M059J (cell line): ENCODE measurements at regions not wholly inside any gene's neighbourhood (a gene's known extent, or its start where the extent isn't known, plus 50 kb on each side); places are given as distances from the start of the nearest gene placed in this dataset.
"Not testable (repeated sequence)": the region's sequence is repeated elsewhere in the genome, so short reads cannot be mapped to it uniquely, and the experiment has no call there.

Experiments
- DNase-seq: peaks from one replicate; pipeline ENCODE4 v3.0.0-alpha.2; 2012; ENCODE audit warnings: low read depth

GRCh38 chr5:164203581-164204225, 698.3 kb downstream of the MAT2B start:
- DNase-seq: no peak

DNA sequence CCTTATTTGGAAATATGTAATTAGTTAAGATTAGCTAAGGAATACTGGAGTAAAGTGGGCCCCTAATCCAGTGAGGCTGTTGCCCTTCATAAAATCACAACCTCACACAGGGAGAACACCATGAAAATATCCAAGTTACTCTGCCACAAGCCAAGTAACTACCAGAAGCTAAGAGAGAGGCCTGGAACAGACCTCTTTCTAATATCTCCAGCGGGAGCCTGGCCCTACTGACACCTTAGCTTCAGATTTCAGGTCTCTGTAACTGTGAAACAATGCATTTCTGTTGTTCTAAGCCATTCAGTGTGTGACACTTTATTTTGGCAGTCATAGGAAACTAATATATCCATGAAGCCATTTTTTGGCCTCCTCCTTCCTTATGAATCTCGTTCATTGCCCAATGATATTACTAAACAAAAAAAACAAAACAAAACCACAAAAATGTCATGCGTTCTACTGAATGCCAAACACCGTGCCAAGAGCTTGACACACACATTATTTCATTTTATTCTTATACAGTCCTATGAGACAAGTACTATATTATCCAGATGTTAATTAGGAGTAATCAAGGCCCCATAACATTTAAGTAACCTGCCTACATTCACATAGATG, 699.0 kb downstream of the MAT2B start:
- peak; percentile 11 for DNase-seq

DNA sequence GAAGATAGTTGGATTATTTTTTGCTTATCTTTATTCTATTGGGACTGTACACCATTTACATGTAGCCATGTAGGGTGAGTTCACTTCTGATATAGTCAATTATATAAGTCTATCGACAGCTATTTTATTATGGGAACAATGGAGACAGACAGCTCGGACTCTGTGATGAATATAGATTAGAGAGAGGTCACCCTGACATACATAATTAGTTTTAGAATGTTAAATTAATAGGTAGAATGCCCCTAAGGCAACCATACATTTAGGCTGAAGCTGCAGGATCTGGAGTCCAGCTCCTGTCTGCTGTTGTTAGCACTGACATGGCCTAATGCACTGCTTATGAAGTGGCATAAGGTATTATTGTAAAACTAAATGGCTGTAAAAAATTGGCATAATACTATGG, 700.8 kb downstream of the MAT2B start:
- DNase-seq: no peak

DNA sequence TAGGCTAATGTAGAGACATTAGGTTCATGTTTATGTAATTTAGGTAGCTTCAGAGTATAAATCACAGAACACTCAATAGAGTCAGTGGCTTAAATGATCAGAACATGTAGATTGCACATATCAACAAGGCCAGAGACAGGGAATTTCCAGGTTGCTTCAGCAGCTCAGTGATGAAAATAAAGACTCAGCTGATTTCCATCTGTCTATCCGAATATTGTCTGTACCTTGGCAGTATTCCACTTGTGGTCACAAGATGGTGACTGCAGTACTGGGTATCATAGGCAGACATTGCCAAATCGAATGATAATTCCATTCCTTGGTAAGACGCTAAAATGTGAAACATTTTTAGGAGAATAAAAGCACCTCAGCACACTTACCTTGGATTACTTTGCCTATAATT, 702.2 kb downstream of the MAT2B start:
- DNase-seq: no peak

DNA sequence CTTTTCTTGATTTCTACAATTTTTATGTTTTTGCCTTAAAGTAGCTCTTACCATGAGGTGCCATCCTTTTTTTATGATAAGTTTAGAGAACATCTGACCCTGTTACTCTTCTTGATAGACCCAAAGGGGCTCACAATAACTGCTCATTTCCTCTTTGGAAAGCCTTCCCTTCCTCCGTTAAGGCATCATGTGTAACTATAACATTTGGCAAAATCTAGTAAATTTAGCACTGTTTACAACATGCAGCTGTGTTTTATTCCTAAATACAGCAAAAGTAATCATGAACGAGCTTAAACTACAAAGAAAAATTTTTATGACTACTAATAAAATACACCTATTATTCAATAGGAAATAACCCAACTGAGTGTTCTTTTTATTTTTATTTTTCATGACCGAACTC, 705.1 kb downstream of the MAT2B start:
- no peak for DNase-seq

GRCh38 chr5:164214698-164215097, 709.3 kb downstream of the MAT2B start:
- DNase-seq: no peak

- no peak for DNase-seq
Measured at GRCh38 chr5:164217464-164217863, 712.0 kb downstream of the MAT2B start.

DNA sequence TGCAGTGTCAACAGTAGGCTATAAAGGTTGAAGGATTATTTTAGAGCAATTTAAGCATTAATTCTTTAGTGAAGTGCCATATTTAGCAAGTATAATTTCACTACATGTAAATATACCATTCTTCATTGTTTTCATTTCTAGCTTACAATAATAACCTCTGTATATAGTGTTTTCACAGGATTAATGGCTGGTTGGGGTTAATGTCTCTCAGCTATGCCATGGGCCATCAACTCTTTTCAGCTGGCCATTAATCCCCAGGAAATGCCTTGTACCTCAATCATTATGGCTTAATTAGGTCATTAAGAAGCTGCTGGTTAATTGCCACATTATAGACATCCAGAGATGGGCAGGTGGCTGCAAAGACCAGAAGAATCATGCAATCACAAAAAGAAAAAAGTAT, 715.1 kb downstream of the MAT2B start:
- DNase-seq: no peak

DNA sequence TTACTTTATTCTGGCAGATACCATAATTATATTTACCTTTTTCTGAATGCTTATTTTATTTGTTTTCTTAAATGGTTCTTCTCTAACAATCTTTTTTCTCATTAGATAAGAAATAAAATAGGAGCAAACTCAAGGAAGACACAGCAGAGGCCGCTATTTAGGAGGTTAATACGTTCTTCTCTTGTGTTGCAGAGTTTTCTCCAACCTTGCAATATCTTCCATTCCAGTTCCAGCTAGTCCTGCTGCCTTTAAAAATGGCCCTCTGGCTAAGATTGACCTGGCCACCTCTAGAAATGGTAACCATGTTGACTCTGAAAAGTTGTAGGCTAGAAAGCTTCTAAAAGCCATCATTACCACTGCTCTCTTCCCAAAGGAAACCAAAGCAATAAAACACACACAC, 718.8 kb downstream of the MAT2B start:
- DNase-seq: no peak

- no peak for DNase-seq
Measured at GRCh38 chr5:164224772-164225171, 719.4 kb downstream of the MAT2B start.

GRCh38 chr5:164230341-164230740, 724.9 kb downstream of the MAT2B start:
- no peak for DNase-seq

DNA sequence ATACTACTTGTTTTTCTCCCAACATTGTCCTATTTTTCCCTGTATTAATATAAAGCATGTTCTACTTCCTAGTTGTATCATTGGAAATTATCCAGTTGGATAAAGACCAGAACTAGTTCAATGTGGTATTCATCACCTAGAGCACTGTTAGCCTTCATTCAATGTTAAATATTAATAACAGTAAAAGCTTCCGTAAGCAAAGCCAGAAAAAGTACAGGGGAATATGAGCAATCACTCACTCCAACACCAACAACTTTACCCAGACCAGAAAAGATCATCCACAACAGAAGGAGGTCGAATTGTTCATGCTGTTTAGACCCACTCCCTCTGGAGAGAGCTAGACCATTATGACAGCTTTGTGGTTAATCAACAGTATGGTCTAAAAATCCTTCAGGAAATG, 728.4 kb downstream of the MAT2B start:
- DNase-seq: no peak

DNA sequence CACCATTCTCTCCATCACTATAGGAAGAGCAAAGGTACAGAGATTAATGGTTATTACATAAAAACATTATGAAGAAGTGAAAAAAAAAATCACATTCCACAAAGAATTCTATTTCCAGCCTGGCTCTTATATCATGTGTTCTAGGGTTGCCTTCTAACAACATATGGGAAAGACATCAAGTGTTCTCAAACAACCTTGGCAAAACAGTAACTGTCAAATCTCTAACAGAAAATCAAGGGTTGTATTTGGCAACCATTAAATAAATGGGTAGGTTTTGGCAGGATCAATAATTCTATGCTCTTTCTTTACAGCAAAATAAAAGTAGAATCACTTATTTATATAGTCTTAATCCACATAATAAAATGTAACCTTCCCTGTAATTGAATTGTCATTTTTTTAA, 728.9 kb downstream of the MAT2B start:
- DNase-seq: no peak

- peak; percentile 23 for DNase-seq
Measured at GRCh38 chr5:164235300-164235891, 730.0 kb downstream of the MAT2B start.

DNA sequence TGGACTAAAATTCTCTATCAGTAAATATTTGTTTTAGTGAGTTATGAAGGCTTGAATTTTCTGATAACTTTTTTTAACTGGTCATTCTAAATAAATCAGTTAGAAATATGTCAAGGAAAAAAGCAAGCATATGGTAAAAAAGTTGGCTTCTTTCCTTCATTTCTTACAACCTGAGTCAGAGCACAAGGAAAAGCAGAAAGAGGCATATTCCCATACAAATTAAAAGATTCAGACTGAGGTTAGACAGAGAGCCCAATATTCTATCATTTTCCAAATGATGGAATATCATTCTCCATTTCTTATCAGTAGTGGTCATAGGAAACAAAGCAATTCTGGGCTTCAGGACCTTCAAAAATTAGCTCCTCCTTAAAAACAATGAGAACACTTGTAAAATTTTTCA, 732.1 kb downstream of the MAT2B start:
- DNase-seq: no peak

- DNase-seq: not testable (repeated sequence)
Measured at GRCh38 chr5:164251781-164252180, 746.4 kb downstream of the MAT2B start.

GRCh38 chr5:164253764-164254163, 748.3 kb downstream of the MAT2B start:
- no peak for DNase-seq

DNA sequence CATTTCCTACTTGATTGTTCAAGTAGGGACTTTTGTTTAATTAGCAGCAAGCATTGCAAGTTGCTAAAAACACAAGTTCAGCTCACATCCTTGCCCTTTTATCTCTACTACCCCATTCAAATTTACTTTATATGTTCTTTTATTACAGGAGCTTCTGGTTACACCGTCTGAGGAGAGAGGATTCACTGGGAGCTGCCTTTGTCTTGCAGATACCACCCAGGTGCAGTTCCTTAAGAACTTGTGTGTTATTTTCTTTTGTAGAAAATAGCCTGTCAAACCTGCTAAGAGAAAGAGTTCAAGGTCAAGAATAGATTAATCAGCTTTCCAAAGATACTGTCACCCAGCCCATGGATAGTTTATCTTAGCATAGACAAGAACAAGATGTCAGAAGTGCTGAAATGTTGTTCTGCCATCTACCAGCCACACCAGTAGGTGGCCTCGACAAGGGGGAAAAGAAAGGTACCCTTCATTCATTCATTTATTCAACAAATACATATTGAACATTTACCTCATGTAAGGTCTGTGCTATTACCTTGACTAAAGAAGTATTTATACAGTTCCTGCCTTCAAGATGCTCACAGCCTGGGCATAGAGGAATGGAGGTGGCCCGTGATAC, 750.3 kb downstream of the MAT2B start:
- no peak for DNase-seq

DNA sequence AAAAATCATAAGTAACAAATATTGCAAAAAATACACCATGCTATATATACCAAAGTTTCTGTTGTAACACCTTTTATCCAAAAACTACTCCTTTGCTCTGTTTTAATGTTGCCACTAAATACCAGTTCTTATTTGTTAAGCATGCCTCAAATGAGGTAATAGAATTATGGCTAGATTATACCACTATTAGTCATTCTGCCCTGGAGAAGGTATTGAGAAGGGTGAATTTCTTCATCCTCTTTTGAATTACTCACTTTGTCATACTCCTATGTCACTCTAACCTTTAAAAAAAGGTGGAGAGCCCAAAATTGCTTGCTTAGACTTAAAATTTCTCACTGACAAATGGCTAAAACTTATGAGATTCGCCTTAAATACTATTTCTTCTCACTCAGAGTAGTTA, 750.9 kb downstream of the MAT2B start:
- no peak for DNase-seq

DNA sequence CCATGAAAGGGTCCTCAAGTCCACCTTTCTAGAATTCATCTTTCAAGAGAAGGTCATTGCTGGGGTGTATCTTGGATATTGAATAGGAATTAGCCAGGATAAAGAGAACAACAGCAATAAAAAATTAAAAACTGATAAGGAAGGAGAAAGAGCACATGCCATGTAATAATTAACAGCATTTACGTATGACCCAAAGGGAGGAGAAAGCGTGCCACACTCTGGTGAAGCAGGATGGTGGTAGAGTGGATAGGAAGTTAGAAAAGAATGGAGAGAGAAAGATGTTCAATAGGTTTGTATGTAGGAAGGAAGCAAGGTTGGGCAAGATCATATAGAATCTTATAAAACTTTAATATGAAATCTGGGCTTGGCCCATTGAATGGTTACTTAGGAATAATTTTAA, 751.5 kb downstream of the MAT2B start:
- no peak for DNase-seq

DNA sequence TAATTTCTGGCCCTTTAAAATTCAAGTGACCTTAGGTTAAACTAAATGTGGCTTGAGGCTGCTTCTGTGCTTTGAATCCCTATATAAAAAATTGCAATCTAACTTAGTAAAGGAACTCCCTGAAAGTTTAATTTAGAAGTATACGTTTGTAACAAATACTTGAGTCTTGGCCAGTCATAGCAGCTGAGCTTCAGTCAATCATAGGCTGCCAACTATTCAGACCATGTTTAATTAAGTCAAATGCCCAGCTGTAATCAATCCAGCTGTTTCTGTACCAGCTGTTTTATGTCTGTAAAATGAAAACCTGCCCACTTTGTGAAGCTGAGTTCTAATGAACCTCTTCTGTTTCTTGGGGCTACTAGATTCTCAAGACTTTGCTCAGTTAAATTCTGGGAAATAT, 760.1 kb downstream of the MAT2B start:
- DNase-seq: no peak

DNA sequence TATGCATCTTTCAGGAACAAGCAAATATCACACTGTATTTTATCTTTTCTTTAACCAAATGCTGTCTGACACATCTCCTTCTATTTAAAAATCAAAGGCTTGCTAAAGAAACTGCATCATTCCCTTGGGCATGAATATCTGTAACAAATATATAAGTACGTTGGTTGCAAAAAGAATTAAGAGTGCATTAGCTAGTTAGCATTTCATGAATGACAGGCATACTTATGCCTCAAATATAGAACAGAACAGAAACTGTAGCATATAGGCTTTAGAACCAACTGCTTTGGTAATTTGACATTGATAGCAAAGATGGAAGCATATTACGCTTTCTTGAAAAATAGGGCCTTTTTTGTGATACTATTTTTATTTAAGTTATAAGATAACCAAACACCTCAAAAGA, 761.2 kb downstream of the MAT2B start:
- DNase-seq: no peak

DNA sequence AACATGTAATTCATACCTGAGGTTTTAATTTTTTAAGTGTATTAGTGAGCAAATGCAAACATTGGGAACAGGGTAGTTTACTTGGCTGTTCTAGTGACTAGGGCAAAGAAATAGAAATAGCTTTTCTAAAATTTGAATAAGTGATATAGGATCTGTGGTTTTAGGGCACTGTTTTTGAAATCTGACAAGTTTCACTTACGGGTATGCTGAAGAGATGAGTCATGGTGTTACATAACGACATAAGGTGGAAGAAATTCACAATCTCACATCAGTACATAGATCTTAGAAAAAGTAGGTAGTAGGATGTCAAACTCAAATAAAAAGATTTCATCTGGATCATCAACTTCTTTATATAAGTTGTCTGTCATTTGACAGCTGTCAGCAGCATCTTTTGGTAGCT, 772.3 kb downstream of the MAT2B start:
- DNase-seq: no peak
